ENCODE measurements at regions not wholly inside any gene's neighbourhood (a gene's known extent, or its start where the extent isn't known, plus 50 kb on each side); places are given as distances from the start of the nearest gene placed in this dataset.

- Histone ChIP-seq H3K27me3 (ENCODE audit: control insufficient read depth in 2 of 2, insufficient read depth in 1 of 2, low read length in 1 of 2) (no peaks in the 10 kb centered on the region), H3K36me3 (ENCODE audit: control insufficient read depth in 2 of 2, insufficient read depth in 2 of 2, low read length in 1 of 2) (no peaks in the 10 kb centered on the region), H3K4me1 (ENCODE audit: control insufficient read depth in 2 of 2, insufficient read depth in 2 of 2, low read length in 2 of 2) (peaks cover 10 to 13% of the 10 kb centered on the region in 2 donors), H3K27ac (ENCODE audit: low read depth in 1 of 2, low read length in 1 of 2) (no peak overlapping the region), H3K4me3 (ENCODE audit: low read length in 2 of 2) (no peak overlapping the region), H3K9me3 (ENCODE audit: control insufficient read depth in 2 of 2, insufficient read depth in 1 of 2, low read length in 1 of 2) (no peaks in the 10 kb centered on the region)
- 96% methylated on average over 3 of the region's 3 CpGs for WGBS
- DNase-seq (ENCODE audit: low read depth in 6 of 9, low spot score in 9 of 9) = no peak
Observed at GRCh38 chr12:25715102-25715501, 162.0 kb upstream of the LMNTD1 start.

- no peaks in the 10 kb centered on the region for H3K36me3 ChIP-seq (ENCODE audit: control insufficient read depth in 2 of 2, insufficient read depth in 2 of 2, low read length in 1 of 2)
- H3K27ac ChIP-seq (ENCODE audit: low read depth in 1 of 2, low read length in 1 of 2) = no peak overlapping the region
- peaks cover 10 to 13% of the 10 kb centered on the region in 2 donors for H3K4me1 ChIP-seq (ENCODE audit: control insufficient read depth in 2 of 2, insufficient read depth in 2 of 2, low read length in 2 of 2)
- H3K4me3 ChIP-seq (ENCODE audit: low read length in 2 of 2) = no peak overlapping the region
- no peaks in the 10 kb centered on the region for H3K27me3 ChIP-seq (ENCODE audit: control insufficient read depth in 2 of 2, insufficient read depth in 1 of 2, low read length in 1 of 2)
- DNase-seq (ENCODE audit: low read depth in 6 of 9, low spot score in 9 of 9) = peak in 6 of 9 donors; percentile 26 to 59 (median 31)
- H3K9me3 ChIP-seq (ENCODE audit: control insufficient read depth in 2 of 2, insufficient read depth in 1 of 2, low read length in 1 of 2) = no peaks in the 10 kb centered on the region
Observed at GRCh38 chr12:25716842-25717241, 163.8 kb upstream of the LMNTD1 start.

- H3K27ac ChIP-seq (ENCODE audit: low read depth in 1 of 2, low read length in 1 of 2) = no peak overlapping the region
- H3K4me1 ChIP-seq (ENCODE audit: control insufficient read depth in 2 of 2, insufficient read depth in 2 of 2, low read length in 2 of 2) = peaks cover 10 to 13% of the 10 kb centered on the region in 2 donors
- no peaks in the 10 kb centered on the region for H3K9me3 ChIP-seq (ENCODE audit: control insufficient read depth in 2 of 2, insufficient read depth in 1 of 2, low read length in 1 of 2)
- H3K27me3 ChIP-seq (ENCODE audit: control insufficient read depth in 2 of 2, insufficient read depth in 1 of 2, low read length in 1 of 2) = no peaks in the 10 kb centered on the region
- WGBS = 55% methylated on average over 4 of the region's 4 CpGs
- H3K36me3 ChIP-seq (ENCODE audit: control insufficient read depth in 2 of 2, insufficient read depth in 2 of 2, low read length in 1 of 2) = no peaks in the 10 kb centered on the region
- DNase-seq (ENCODE audit: low read depth in 6 of 9, low spot score in 9 of 9) = peak in 1 of 9 donors; percentile 32
- H3K4me3 ChIP-seq (ENCODE audit: low read length in 2 of 2) = no peak overlapping the region
Observed at GRCh38 chr12:25717552-25717951, 164.5 kb upstream of the LMNTD1 start.

GRCh38 chr12:25718081-25718731 lies 165.1 kb upstream of the LMNTD1 start:
- peaks cover 10 to 13% of the 10 kb centered on the region in 2 donors for H3K4me1 ChIP-seq (ENCODE audit: control insufficient read depth in 2 of 2, insufficient read depth in 2 of 2, low read length in 2 of 2)
- DNase-seq (ENCODE audit: low read depth in 6 of 9, low spot score in 9 of 9) = no peak
- H3K4me3 ChIP-seq (ENCODE audit: low read length in 2 of 2) = no peak overlapping the region
- H3K36me3 ChIP-seq (ENCODE audit: control insufficient read depth in 2 of 2, insufficient read depth in 2 of 2, low read length in 1 of 2) = no peaks in the 10 kb centered on the region
- 97% methylated on average over 2 of the region's 2 CpGs for WGBS
- H3K27ac ChIP-seq (ENCODE audit: low read depth in 1 of 2, low read length in 1 of 2) = no peak overlapping the region
- no peaks in the 10 kb centered on the region for H3K9me3 ChIP-seq (ENCODE audit: control insufficient read depth in 2 of 2, insufficient read depth in 1 of 2, low read length in 1 of 2)
- no peaks in the 10 kb centered on the region for H3K27me3 ChIP-seq (ENCODE audit: control insufficient read depth in 2 of 2, insufficient read depth in 1 of 2, low read length in 1 of 2)

- Histone ChIP-seq H3K4me1 (ENCODE audit: control insufficient read depth in 2 of 2, insufficient read depth in 2 of 2, low read length in 2 of 2) (peaks cover 10 to 13% of the 10 kb centered on the region in 2 donors), H3K27me3 (ENCODE audit: control insufficient read depth in 2 of 2, insufficient read depth in 1 of 2, low read length in 1 of 2) (no peaks in the 10 kb centered on the region), H3K9me3 (ENCODE audit: control insufficient read depth in 2 of 2, insufficient read depth in 1 of 2, low read length in 1 of 2) (no peaks in the 10 kb centered on the region), H3K36me3 (ENCODE audit: control insufficient read depth in 2 of 2, insufficient read depth in 2 of 2, low read length in 1 of 2) (no peaks in the 10 kb centered on the region), H3K4me3 (ENCODE audit: low read length in 2 of 2) (no peak overlapping the region), H3K27ac (ENCODE audit: low read depth in 1 of 2, low read length in 1 of 2) (no peak overlapping the region)
- WGBS = 97% methylated on average over 4 of the region's 4 CpGs
- DNase-seq (ENCODE audit: low read depth in 6 of 9, low spot score in 9 of 9) = no peak
Observed at GRCh38 chr12:25719505-25719904, 166.4 kb upstream of the LMNTD1 start.

- H3K4me3 ChIP-seq (ENCODE audit: low read length in 2 of 2) = no peak overlapping the region
- no peak for DNase-seq (ENCODE audit: low read depth in 6 of 9, low spot score in 9 of 9)
- WGBS = 95% methylated on average over 1 of the region's 1 CpG
- no peak overlapping the region for H3K27ac ChIP-seq (ENCODE audit: low read depth in 1 of 2, low read length in 1 of 2)
- no peaks in the 10 kb centered on the region for H3K27me3 ChIP-seq (ENCODE audit: control insufficient read depth in 2 of 2, insufficient read depth in 1 of 2, low read length in 1 of 2)
- H3K9me3 ChIP-seq (ENCODE audit: control insufficient read depth in 2 of 2, insufficient read depth in 1 of 2, low read length in 1 of 2) = no peaks in the 10 kb centered on the region
- H3K36me3 ChIP-seq (ENCODE audit: control insufficient read depth in 2 of 2, insufficient read depth in 2 of 2, low read length in 1 of 2) = no peaks in the 10 kb centered on the region
- peaks cover under 1 to 2% of the 10 kb centered on the region in 2 donors for H3K4me1 ChIP-seq (ENCODE audit: control insufficient read depth in 2 of 2, insufficient read depth in 2 of 2, low read length in 2 of 2)
Observed at GRCh38 chr12:25723336-25723735, 170.3 kb upstream of the LMNTD1 start.

GRCh38 chr12:25723921-25724491 lies 170.9 kb upstream of the LMNTD1 start:
- H3K36me3 ChIP-seq (ENCODE audit: control insufficient read depth in 2 of 2, insufficient read depth in 2 of 2, low read length in 1 of 2) = no peaks in the 10 kb centered on the region
- H3K27ac ChIP-seq (ENCODE audit: low read depth in 1 of 2, low read length in 1 of 2) = no peak overlapping the region
- no peak overlapping the region for H3K4me3 ChIP-seq (ENCODE audit: low read length in 2 of 2)
- 94% methylated on average over 4 of the region's 4 CpGs for WGBS
- no peak for DNase-seq (ENCODE audit: low read depth in 6 of 9, low spot score in 9 of 9)
- H3K4me1 ChIP-seq (ENCODE audit: control insufficient read depth in 2 of 2, insufficient read depth in 2 of 2, low read length in 2 of 2) = no peaks in the 10 kb centered on the region
- H3K9me3 ChIP-seq (ENCODE audit: control insufficient read depth in 2 of 2, insufficient read depth in 1 of 2, low read length in 1 of 2) = no peaks in the 10 kb centered on the region
- H3K27me3 ChIP-seq (ENCODE audit: control insufficient read depth in 2 of 2, insufficient read depth in 1 of 2, low read length in 1 of 2) = no peaks in the 10 kb centered on the region

- H3K27ac ChIP-seq (ENCODE audit: low read depth in 1 of 2, low read length in 1 of 2) = no peak overlapping the region
- DNase-seq (ENCODE audit: low read depth in 6 of 9, low spot score in 9 of 9) = no peak
- H3K4me3 ChIP-seq (ENCODE audit: low read length in 2 of 2) = no peak overlapping the region
- no peaks in the 10 kb centered on the region for H3K4me1 ChIP-seq (ENCODE audit: control insufficient read depth in 2 of 2, insufficient read depth in 2 of 2, low read length in 2 of 2)
- WGBS = 95% methylated on average over 3 of the region's 3 CpGs
- no peaks in the 10 kb centered on the region for H3K36me3 ChIP-seq (ENCODE audit: control insufficient read depth in 2 of 2, insufficient read depth in 2 of 2, low read length in 1 of 2)
- no peaks in the 10 kb centered on the region for H3K9me3 ChIP-seq (ENCODE audit: control insufficient read depth in 2 of 2, insufficient read depth in 1 of 2, low read length in 1 of 2)
- H3K27me3 ChIP-seq (ENCODE audit: control insufficient read depth in 2 of 2, insufficient read depth in 1 of 2, low read length in 1 of 2) = no peaks in the 10 kb centered on the region
Observed at GRCh38 chr12:25725470-25725869, 172.4 kb upstream of the LMNTD1 start.

GRCh38 chr12:25725931-25726330 lies 172.8 kb upstream of the LMNTD1 start:
- Histone ChIP-seq H3K9me3 (ENCODE audit: control insufficient read depth in 2 of 2, insufficient read depth in 1 of 2, low read length in 1 of 2) (no peaks in the 10 kb centered on the region), H3K27me3 (ENCODE audit: control insufficient read depth in 2 of 2, insufficient read depth in 1 of 2, low read length in 1 of 2) (no peaks in the 10 kb centered on the region), H3K27ac (ENCODE audit: low read depth in 1 of 2, low read length in 1 of 2) (no peak overlapping the region), H3K36me3 (ENCODE audit: control insufficient read depth in 2 of 2, insufficient read depth in 2 of 2, low read length in 1 of 2) (no peaks in the 10 kb centered on the region), H3K4me1 (ENCODE audit: control insufficient read depth in 2 of 2, insufficient read depth in 2 of 2, low read length in 2 of 2) (no peaks in the 10 kb centered on the region), H3K4me3 (ENCODE audit: low read length in 2 of 2) (no peak overlapping the region)
- no peak for DNase-seq (ENCODE audit: low read depth in 6 of 9, low spot score in 9 of 9)
- 94% methylated on average over 1 of the region's 1 CpG for WGBS
